Fibroblast of skin of left quadriceps (primary cell): ENCODE measurements at regions not wholly inside any gene's neighbourhood (a gene's known extent, or its start where the extent isn't known, plus 50 kb on each side); places are given as distances from the start of the nearest gene placed in this dataset.
"Not testable (repeated sequence)": the region's sequence is repeated elsewhere in the genome, so short reads cannot be mapped to it uniquely, and the experiment has no call there.

Source experiments
- DNase-seq, 2 experiments: peaks; one replicate each; pipeline ENCODE4 v3.0.0-alpha.2; 2013; ENCODE audit warnings: low read depth in 2 of 2

GRCh38 chr16:48105976-48106375 lies 49.8 kb downstream of the ABCC12 start:
- DNase-seq = no peak

DNA sequence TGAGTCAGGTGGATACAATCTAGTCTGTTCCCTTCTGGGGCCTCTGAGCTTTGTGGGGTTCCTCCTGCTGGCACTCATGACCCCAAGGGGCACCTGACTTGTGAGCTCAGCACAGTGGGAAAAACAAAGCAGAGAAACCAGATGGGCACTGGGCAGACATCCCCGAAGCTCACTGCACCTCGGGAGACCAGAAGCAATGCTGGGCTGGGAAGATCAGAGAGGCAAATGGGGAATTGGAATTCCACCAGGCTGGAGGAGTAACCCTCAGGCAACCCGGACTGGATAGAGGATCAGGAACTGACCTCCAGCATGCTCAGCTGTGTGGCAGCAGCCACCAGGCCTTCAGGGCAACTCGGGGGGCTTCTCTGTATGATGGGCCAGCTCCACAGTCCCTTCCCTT lies 50.3 kb downstream of the ABCC12 start:
- no peak for DNase-seq

- no peak for DNase-seq
These were observed 52.2 kb downstream of the ABCC12 start for GRCh38 chr16:48103591-48103990.

DNA sequence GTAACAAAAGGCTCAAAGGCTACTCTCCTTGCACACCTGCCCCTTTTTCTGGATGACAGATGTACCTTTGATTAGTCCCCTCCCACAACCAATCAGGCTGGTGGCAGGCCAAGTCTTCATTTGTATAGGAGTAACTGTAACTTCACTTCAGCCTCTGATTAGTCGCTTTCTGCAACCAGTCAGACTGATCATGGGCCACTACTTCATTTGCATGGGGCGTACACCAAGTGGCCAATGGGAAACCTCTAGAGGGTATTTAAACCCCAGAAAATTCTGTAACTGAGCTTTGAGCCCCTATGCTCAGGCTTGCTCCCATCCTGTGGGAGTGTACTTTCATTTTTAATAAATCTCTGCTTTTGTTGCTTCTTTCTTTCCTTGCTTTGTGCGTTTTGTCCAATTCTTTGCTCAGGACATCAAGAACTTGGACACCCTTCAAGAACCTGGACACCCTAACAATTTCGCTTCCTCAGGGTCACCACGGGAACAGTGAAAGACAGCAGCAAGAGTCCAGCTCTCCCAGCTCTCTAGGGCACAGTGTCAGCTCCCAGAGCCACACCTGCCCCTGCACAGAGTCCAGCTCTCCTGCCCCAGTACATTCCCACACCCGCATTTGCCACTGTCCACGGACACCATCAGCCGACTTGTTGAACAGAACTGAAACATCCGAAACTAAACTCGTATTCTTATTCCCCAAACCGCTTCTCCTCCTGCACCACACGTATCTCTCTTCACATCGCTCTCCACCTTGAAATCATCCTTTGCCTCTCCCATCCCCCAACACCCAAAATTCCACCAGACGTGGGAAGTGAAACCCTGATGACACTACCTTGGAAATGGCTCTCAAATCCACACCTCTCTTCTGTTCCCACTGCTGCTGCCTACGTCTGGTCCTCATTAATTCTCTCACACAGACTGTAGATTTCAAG lies 53.4 kb downstream of the ABCC12 start:
- no peak for DNase-seq

GRCh38 chr16:48101069-48101674 lies 54.6 kb downstream of the ABCC12 start:
- no peak for DNase-seq

GRCh38 chr16:48099455-48099854 lies 56.3 kb downstream of the ABCC12 start:
- no peak for DNase-seq

DNA sequence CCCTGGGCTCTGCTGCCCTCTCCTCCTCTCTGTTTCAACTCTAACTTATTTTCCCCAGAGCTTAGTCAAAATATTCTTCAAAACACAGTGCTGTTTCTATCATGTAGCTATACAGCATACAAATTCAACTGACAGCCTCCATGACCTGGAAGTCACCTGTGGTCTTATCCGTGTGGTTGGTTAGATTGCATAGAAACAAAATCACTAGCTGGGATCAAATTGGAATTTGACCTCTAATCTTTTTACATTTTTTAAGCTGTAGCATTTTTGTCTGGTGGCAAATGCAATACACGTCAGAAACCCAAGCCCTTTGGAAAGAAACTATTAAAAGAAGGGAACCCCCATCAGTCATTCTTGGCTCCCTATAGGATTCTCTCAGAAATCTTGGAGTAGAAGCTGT lies 57.3 kb downstream of the ABCC12 start:
- no peak for DNase-seq

DNA sequence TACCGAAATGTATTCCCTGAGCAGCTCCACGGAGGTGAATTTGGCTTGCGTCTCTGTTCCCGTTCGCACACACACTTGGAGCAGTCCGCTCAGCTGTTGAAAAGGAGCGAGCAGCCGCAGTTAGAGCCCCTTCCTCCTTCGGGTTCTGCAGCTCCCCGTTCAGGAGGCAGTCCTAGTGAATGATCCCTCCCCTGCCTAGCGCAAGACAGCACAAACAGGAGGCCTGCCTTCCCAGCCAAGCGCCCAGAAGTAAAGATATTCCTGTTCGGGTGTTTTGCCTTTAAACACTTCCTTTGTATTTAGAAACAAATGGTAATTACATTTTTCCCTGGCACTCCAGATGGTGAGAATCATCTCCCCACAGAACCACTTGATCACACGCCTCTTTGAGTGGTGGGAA lies 64.7 kb downstream of the ABCC12 start:
- no peak for DNase-seq

DNA sequence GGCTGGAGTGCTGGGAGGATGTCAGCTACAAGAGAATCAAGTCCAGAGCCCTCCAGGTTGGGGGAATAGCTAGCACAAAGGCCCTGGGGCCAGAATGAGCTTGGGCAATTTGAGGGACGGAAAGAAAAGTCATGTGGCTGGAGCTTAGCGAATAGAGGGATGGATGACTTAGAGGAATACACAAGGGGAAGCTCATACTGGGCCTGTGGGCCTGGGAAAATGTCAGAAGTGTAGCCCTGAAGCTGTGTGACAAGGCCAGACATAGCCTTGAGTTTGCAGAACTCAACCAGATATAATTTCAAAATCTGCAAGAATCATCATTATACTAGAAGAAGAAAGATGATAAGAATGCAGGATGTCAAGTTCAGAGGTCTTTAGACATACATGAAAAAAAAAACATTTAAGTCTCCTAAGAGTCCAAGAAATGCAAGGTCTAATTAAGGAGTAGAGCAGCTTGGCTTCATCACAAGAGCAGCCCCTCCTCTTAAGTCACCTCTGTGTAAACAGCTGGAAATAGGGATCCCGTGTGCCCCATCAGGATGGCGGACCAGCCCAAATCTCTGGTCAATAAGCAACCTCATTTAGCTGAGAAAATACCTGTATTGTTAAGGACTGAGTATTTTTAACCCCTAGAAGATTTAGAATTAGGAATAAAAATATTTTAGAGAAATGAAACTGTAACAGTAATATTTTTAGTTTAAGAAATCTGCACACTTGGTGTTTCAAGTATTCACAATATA lies 66.6 kb downstream of the ABCC12 start:
- no peak for DNase-seq

GRCh38 chr16:48087639-48088038 lies 68.2 kb downstream of the ABCC12 start:
- DNase-seq = no peak

DNA sequence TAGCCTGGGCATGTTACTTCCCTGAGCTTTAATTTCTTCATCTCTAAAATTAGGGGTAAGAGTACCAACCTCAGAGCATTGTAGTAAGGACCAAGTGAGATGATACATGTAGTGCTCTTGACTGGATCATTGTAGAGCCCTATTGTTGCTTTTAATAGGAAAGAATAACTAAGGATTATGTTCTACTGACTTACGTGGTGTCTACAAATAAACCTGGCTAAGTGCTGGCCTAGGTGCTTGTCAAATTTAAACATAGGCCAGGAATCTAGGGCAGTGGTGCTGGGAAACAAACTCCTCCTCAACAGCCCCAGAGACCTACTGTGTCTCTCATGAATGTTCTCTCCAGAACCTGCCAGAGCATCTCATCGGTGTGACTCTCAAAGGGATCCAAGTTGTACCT lies 69.4 kb downstream of the ABCC12 start:
- DNase-seq = no peak

DNA sequence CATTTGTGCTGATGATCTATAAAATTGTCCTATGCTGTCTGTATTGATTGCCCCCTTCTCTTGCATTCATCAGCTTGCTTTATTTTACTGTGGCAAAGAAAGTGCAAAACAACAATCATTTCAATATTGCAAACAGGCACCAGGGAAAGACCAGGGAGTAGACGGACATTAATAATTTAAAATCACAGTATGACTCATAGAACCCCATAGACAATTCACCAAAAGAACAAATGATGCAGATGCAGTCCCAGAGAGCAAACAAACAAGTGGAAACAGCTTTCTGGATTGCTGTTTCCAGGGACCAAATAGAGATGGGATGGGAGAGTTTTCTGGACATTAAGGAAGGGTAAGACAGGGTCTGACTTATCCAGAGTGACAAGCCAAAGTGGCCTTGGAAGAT lies 70.1 kb downstream of the ABCC12 start:
- no peak for DNase-seq

- DNase-seq = no peak
These were observed 71.0 kb downstream of the ABCC12 start for GRCh38 chr16:48084826-48085225.

DNA sequence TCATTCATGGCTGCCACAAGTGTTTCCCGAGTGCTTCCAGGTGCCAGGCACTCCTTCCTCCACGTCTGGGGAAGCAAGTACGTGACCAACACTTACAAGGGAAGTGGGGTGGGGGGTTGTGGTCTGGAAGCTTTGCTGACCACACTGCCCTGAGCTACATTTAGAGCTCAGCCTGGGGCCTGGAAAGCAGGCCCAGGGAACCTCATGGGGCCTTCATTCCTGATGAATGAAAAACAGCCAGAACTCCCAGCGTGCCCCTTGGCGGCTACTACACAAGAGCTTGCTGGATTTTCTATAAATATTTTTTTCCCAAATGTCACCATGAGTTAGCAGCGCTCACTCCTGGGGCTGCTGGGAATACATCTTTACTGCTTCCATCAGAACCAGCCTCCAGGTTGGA lies 73.3 kb downstream of the ABCC12 start:
- peak; percentile 49 to 58 for DNase-seq

- peak; percentile 62 to 69 for DNase-seq
These were observed 74.1 kb downstream of the ABCC12 start for GRCh38 chr16:48081656-48082055.

GRCh38 chr16:48076455-48077012 lies 79.3 kb downstream of the ABCC12 start:
- DNase-seq = peak in 1 of 2 experiments; percentile 17

- no peak for DNase-seq
These were observed 80.4 kb downstream of the ABCC12 start for GRCh38 chr16:48075398-48075797.

DNA sequence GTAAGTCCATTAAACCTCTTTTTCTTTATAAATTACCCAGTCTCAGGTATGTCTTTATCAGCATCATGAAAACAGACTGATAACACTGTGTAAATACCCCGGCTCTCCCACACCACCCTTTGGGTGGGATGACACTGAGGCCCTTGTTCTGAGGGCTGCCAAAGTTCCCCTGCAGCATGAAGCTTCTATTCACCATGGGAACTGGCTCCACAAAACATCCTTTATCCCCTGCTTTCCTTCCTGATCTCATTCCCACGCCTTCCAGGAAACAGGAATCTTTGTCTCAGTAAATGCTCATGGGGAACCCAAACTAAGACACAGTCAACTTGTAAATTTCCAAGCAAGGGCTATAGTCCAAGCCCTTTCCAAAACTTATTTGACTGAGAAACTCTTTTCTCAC lies 88.4 kb downstream of the ABCC12 start:
- DNase-seq = no peak

DNA sequence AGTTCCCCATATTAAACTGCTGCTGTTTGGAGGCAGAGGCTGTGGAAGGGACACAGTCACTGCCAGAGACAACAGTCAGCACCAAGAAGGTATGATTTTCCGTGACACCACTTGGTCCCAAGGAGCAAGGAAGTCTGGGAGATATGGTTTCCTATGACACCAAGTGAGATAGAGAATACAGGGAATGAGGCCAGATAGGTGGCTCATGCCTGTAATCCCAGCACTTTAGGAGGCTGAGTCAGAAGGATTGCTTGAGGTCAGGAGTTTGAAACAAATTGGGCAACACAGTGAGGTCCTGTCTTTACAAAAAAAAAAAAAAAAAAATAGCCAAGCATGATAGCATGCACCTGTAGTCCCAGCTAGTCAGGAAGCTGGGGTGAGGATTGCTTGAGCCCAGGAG lies 90.8 kb downstream of the ABCC12 start:
- no peak for DNase-seq

DNA sequence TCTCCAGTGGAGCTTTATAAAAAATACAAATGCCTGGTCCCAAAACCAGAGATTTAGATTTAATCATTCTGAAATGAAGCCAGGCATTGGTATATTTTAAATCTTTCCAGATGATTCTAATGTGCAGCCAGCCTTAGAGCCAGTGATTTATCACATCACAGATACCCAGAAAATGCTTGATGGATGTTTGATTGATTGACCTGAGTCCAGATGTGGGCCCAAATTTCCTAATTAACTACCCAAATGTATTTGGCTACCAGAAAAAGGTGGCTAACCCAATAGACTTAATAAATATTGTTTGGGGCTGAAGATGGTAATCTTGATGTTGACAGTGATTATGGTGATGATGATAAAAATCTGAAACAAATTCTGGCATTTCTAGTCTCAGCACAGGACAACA lies 93.1 kb downstream of the ABCC12 start:
- DNase-seq = no peak

GRCh38 chr16:48059936-48060335 lies 95.9 kb downstream of the ABCC12 start:
- no peak for DNase-seq

- DNase-seq = not testable (repeated sequence)
These were observed 96.6 kb downstream of the ABCC12 start for GRCh38 chr16:48059190-48059589.
